ENCODE measurements at regions not wholly inside any gene's neighbourhood (a gene's known extent, or its start where the extent isn't known, plus 50 kb on each side); places are given as distances from the start of the nearest gene placed in this dataset.

GRCh38 chr15:87707566-87708130, 548.9 kb downstream of the NTRK3 start:
- no TSS peak for BruUV-seq (replicated peaks)
- TF ChIP-seq CTCF (IDR thresholded peaks at IDR 0.05; ENCODE audit: unreplicated experiment): no peak
- ChIA-PET POLR2A (no interaction called here), CTCF (interaction anchor here (0.8 kb wide), 1 partner anchor 9 kb away, joined by 3 read pairs; no protein-coding TSS in a partner anchor)
- intact Hi-C loops (cut with micrococcal nuclease): no loop called here
- DNase-seq (ENCODE audit: unreplicated experiment): no peak
- Mint-ChIP-seq H3K4me1 (ENCODE audit: insufficient read depth, unreplicated experiment) (no peaks in the 10 kb centered on the region), H3K27me3 (ENCODE audit: insufficient read depth, unreplicated experiment) (no peaks in the 10 kb centered on the region), H3K27ac (ENCODE audit: low read depth, unreplicated experiment) (no peak overlapping the region), H3K4me3 (ENCODE audit: unreplicated experiment) (no peak overlapping the region), H3K36me3 (ENCODE audit: insufficient read depth, unreplicated experiment) (no peaks in the 10 kb centered on the region), H3K9me3 (ENCODE audit: unreplicated experiment) (peaks cover 12% of the 10 kb centered on the region)

GRCh38 chr15:87707071-87707470, 549.5 kb downstream of the NTRK3 start:
- no TSS peak for BruUV-seq (replicated peaks)
- DNase-seq (ENCODE audit: unreplicated experiment): no peak
- ChIA-PET POLR2A (no interaction called here), CTCF (interaction anchor here (0.8 kb wide), 1 partner anchor 9 kb away, joined by 3 read pairs; no protein-coding TSS in a partner anchor)
- Mint-ChIP-seq H3K4me1 (ENCODE audit: insufficient read depth, unreplicated experiment) (no peaks in the 10 kb centered on the region), H3K27ac (ENCODE audit: low read depth, unreplicated experiment) (no peak overlapping the region), H3K4me3 (ENCODE audit: unreplicated experiment) (no peak overlapping the region), H3K9me3 (ENCODE audit: unreplicated experiment) (peaks cover 12% of the 10 kb centered on the region), H3K27me3 (ENCODE audit: insufficient read depth, unreplicated experiment) (no peaks in the 10 kb centered on the region), H3K36me3 (ENCODE audit: insufficient read depth, unreplicated experiment) (no peaks in the 10 kb centered on the region)
- no peak for TF ChIP-seq CTCF (IDR thresholded peaks at IDR 0.05; ENCODE audit: unreplicated experiment)
- intact Hi-C loops (cut with micrococcal nuclease): no loop called here

GRCh38 chr15:87706001-87706400, 550.5 kb downstream of the NTRK3 start:
- no peak for DNase-seq (ENCODE audit: unreplicated experiment)
- Mint-ChIP-seq H3K9me3 (ENCODE audit: unreplicated experiment) (peaks cover 12% of the 10 kb centered on the region), H3K36me3 (ENCODE audit: insufficient read depth, unreplicated experiment) (no peaks in the 10 kb centered on the region), H3K4me1 (ENCODE audit: insufficient read depth, unreplicated experiment) (no peaks in the 10 kb centered on the region), H3K4me3 (ENCODE audit: unreplicated experiment) (no peak overlapping the region), H3K27ac (ENCODE audit: low read depth, unreplicated experiment) (no peak overlapping the region), H3K27me3 (ENCODE audit: insufficient read depth, unreplicated experiment) (no peaks in the 10 kb centered on the region)
- BruUV-seq (replicated peaks): no TSS peak
- CTCF ChIA-PET: interaction anchor here (0.6 kb wide), 1 partner anchor 1308 kb away, joined by 4 read pairs; no protein-coding TSS in a partner anchor
- POLR2A ChIA-PET: no interaction called here
- no peak for TF ChIP-seq CTCF (IDR thresholded peaks at IDR 0.05; ENCODE audit: unreplicated experiment)
- intact Hi-C loops (cut with micrococcal nuclease): no loop called here

- no peaks in the 10 kb centered on the region for H3K27me3 Mint-ChIP-seq (ENCODE audit: insufficient read depth, unreplicated experiment)
- H3K27ac Mint-ChIP-seq (ENCODE audit: low read depth, unreplicated experiment): no peak overlapping the region
- POLR2A ChIA-PET: no interaction called here
These were observed 552.3 kb downstream of the NTRK3 start for GRCh38 chr15:87704276-87704675.

More at GRCh38 chr15:87704276-87704675, 552.3 kb downstream of the NTRK3 start:
- Mint-ChIP-seq H3K4me1 (ENCODE audit: insufficient read depth, unreplicated experiment) (no peaks in the 10 kb centered on the region), H3K4me3 (ENCODE audit: unreplicated experiment) (no peak overlapping the region), H3K9me3 (ENCODE audit: unreplicated experiment) (peaks cover 19% of the 10 kb centered on the region), H3K36me3 (ENCODE audit: insufficient read depth, unreplicated experiment) (no peaks in the 10 kb centered on the region)
- no peak for TF ChIP-seq CTCF (IDR thresholded peaks at IDR 0.05; ENCODE audit: unreplicated experiment)
- DNase-seq (ENCODE audit: unreplicated experiment): no peak
- intact Hi-C loops (cut with micrococcal nuclease): no loop called here
- CTCF ChIA-PET: no interaction called here
- no TSS peak for BruUV-seq (replicated peaks)

Measured in MCF 10A (cell line).